ENCODE measurements at regions not wholly inside any gene's neighbourhood (a gene's known extent, or its start where the extent isn't known, plus 50 kb on each side); places are given as distances from the start of the nearest gene placed in this dataset.
"Not testable (repeated sequence)": the region's sequence is repeated elsewhere in the genome, so short reads cannot be mapped to it uniquely, and the experiment has no call there.

DNA sequence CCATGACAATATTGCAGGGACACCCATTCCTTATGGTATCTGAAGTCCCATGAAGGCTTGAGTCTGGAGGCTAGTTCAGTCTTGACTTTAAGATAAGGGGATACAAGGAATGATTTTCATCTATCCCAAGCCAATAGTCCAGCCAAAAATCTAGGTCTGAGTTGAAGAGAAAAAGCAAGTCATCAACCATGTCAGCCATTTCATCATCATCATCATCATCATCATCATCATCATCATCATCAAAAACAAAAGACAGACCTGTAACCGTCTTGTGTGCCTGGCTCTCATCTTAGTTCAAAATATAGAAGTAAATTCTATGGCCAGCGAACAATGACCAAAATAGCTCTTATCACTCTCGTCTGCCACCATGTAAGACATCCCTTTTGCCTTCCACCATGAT, 59.5 kb upstream of the FAM90A26 start:
- not testable (repeated sequence) for DNase-seq (ENCODE audit: low read depth in 2 of 3, low spot score in 1 of 3)

GRCh38 chr4:9103148-9103524, 67.1 kb upstream of the FAM90A26 start:
- not testable (repeated sequence) for DNase-seq (ENCODE audit: low read depth in 2 of 3, low spot score in 1 of 3)

GRCh38 chr4:9102471-9103147, 67.6 kb upstream of the FAM90A26 start:
- DNase-seq (ENCODE audit: low read depth in 2 of 3, low spot score in 1 of 3), result not testable (repeated sequence)

DNA sequence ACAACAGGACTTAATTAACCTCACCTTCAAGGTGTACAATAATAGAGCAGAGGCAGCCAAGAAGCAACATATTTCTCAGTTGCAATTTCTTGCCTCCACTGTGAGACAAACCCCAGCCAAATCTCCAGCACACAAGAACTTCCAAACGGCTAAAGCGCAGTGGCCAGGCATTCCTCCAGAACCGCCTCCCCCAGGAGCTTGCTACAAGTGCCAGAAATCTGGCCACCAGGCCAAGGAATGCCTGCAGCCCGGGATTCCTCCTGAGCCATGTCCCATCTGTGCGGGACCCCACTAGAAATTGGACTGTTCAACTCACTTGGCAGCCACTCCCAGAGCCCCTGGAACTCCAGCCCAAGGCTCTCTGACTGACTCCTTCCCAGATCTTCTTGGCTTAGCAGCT, 73.9 kb upstream of the FAM90A26 start:
- DNase-seq (ENCODE audit: low read depth in 2 of 3, low spot score in 1 of 3), result not testable (repeated sequence)

- DNase-seq (ENCODE audit: low read depth in 2 of 3, low spot score in 1 of 3), result not testable (repeated sequence)
Measured at GRCh38 chr4:9078796-9079195, 91.4 kb upstream of the FAM90A26 start.

DNA sequence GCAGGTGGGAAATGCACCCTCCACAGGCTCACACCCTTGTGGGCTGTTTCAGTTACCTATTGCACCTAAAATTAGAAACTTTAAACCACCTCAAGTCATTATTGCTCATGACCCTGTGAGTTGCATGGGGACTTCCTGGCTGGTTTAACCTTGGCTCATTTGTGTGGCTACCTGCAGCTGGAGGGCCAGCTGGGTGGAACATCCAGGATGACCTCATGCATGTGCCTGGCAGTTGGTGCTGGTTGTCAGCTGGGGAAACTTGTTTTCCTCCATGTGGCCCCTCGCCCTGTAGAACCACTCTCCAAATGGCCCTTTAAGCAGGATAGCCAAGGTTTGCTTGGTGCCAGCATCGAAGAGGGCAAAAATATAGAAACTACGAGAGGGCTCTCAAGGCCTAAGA, 93.2 kb upstream of the FAM90A26 start:
- DNase-seq (ENCODE audit: low read depth in 2 of 3, low spot score in 1 of 3), result not testable (repeated sequence)

- DNase-seq (ENCODE audit: low read depth in 2 of 3, low spot score in 1 of 3), result not testable (repeated sequence)
Measured at GRCh38 chr4:9076486-9076885, 93.7 kb upstream of the FAM90A26 start.

DNA sequence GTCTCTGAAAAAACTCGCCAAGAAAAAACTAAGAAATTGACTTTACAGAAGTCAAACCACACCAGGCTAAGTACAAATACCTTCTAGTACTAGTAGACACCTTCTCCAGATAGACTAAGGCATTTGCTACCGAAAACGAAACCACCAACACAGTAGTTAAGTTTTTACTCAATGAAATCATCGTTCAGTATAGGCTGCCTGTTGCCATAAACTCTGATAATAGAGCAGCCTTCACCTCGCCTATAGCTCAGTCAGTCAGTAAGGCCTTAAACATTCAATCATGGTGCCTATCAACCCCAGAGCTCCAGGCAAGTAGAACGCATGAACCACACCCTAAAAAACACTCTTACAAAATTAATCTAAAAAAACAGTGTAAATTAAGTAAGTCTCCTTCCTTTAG, 96.8 kb upstream of the FAM90A26 start:
- not testable (repeated sequence) for DNase-seq (ENCODE audit: low read depth in 2 of 3, low spot score in 1 of 3)

DNA sequence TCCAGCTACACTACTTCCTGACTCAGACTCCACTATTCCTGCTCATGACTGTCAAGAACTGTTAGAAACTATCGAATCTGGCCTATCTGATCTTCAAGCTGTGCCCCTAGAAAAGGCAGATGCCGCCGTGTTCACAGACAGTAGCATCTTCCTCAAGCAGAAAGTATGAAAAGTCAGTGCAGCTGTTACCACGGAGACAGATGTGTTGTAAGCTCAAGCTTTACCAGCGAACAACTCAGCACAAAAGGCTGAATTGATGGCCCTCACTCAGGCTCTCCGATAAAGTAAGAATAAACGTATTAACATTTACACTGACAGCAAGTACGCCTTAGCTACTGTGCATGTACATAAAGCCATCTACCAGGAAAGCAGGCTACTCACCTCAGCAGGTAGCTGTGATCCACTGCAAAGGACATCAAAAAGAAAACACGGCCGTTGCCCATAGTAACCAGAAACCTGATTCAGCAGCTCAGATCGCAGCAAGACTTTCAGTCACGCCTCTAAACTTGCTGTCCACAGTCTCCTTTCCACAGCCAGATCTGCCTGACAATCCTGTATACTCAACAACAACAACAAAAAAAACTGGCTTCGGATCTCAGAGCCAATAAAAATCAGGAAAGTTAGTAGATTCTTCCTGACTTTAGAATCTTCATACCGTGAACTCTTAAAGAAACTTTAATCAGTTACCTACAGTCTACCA, 97.5 kb upstream of the FAM90A26 start:
- not testable (repeated sequence) for DNase-seq (ENCODE audit: low read depth in 2 of 3, low spot score in 1 of 3)

- not testable (repeated sequence) for DNase-seq (ENCODE audit: low read depth in 2 of 3, low spot score in 1 of 3)
Measured at GRCh38 chr4:9067923-9068322, 102.3 kb upstream of the FAM90A26 start.

DNA sequence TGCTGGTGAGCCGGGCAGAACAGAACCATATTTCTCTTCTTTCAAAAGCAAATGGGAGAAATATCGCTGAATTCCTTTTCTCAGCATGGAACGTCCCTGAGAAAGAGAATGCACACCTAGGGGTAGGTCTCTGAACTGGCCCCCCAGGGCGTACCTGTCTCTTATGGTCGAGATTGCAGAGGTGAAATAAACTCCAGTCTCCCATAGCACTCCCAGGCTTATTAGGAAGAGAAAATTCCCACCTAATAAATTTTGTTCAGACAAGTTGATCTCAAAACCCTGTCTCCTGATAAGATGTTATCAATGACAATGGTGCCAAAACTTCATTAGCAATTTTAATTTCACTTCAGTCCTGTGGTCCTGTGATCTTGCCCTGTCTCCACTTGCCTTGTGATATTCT, 106.6 kb upstream of the FAM90A26 start:
- not testable (repeated sequence) for DNase-seq (ENCODE audit: low read depth in 2 of 3, low spot score in 1 of 3)

GRCh38 chr4:9024866-9025265, 145.3 kb upstream of the FAM90A26 start:
- DNase-seq (ENCODE audit: low read depth in 2 of 3, low spot score in 1 of 3), result not testable (repeated sequence)

DNA sequence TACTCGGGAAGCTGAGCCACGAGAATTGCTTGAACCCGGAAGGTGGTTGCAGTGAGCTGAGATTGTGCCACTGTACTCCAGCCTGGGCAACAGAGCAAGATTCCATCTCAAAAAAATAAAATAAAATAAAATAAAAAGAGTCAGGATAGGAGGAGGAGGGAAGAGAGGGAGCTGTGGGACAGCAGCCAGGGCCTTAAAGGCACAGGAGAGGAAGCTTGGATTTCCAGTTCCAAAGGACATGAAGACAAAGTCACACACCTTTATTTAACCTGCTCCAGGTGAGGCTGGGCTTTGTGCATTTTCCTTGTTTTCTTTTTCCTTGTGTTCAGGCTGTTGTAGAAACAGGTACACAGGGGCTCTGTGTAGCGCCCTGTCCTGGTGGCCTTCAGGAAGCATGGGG, 138.2 kb upstream of the HMX1 start:
- not testable (repeated sequence) for DNase-seq (ENCODE audit: low read depth in 2 of 3, low spot score in 1 of 3)

DNA sequence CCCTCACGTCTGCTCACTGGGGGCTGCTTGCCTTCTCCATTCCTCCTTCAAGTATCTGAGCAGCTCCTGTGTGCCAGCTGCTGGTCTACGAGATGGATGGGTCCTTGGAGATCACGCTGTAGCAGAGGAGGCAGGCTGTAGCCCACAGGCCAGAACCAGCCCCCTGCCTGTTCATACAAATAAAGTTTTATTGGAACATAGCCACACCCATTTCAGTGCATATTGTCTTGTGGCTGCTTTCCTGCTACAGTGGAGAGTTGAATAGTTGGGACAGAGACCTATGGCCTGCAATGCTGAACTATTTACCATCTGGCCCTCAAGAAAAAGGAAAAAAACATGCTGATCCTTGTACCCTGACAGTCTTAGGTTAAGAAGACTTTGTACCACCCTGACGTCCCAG, 136.8 kb upstream of the HMX1 start:
- not testable (repeated sequence) for DNase-seq (ENCODE audit: low read depth in 2 of 3, low spot score in 1 of 3)

DNA sequence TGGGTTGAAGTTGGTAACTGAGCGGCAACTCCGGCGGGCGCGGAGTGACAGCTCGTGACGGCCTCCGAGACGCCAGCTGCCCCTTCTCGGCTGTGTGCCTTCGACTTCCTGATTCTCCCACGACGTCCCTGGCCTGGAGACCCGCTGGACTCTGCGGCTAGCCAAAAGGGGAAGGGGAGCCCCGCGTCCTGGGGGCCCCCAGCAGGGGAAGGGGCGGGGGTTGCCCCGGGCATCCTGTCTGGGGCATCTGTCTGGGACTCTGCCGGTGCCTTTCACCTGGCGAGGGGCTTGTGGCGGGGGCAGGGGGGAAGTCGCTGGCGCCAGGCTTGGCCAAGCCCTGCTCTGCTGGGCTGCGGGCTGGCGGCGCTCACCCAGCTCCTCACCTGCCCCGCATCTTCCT, 129.5 kb upstream of the HMX1 start:
- not testable (repeated sequence) for DNase-seq (ENCODE audit: low read depth in 2 of 3, low spot score in 1 of 3)

- peak; percentile 15 to 41 (median 36) for DNase-seq (ENCODE audit: low read depth in 2 of 3, low spot score in 1 of 3)
Measured at GRCh38 chr4:9000505-9001001, 128.9 kb upstream of the HMX1 start.

GRCh38 chr4:8992981-8993380, 121.3 kb upstream of the HMX1 start:
- not testable (repeated sequence) for DNase-seq (ENCODE audit: low read depth in 2 of 3, low spot score in 1 of 3)

GRCh38 chr4:8991449-8991848, 119.8 kb upstream of the HMX1 start:
- not testable (repeated sequence) for DNase-seq (ENCODE audit: low read depth in 2 of 3, low spot score in 1 of 3)

GRCh38 chr4:8990341-8990740, 118.7 kb upstream of the HMX1 start:
- not testable (repeated sequence) for DNase-seq (ENCODE audit: low read depth in 2 of 3, low spot score in 1 of 3)

DNA sequence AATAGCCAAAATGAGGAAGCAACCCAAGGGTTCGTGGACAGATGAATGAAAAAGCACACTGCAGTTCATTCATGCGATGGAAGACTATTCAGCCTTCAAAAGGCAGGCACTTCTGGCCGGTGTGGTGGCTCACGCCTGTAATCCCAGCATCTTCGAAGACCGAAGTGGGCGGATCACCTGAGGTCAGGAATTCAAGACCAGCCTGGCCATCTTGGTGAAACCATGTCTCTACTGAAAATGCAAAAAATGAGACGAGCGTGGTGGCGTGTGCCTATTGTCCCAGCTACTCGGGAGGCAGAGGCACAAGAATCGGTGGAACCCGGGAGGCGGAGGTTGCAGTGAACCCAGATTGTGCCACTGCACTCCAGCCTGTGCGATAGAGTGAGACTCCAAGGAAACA, 114.1 kb upstream of the HMX1 start:
- DNase-seq (ENCODE audit: low read depth in 2 of 3, low spot score in 1 of 3), result not testable (repeated sequence)

DNA sequence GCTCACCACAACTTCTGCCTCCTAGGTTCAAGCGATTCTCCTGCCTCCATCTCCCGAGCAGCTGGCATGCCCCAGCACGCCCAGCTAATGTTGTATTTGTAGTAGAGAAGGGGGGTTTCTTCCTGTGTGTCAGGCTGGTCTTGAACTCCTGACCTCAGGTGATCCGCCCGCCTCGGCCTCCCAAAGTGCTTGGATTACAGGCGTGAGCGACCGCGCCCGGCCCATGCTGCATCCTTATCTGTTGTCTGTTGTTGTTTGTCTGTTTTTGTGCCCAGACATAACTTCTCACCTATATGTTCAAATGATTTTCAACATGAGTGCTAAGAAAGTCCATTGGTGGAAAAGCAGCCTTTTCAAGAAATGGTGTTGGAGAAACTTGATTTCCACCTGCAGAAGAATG, 113.0 kb upstream of the HMX1 start:
- not testable (repeated sequence) for DNase-seq (ENCODE audit: low read depth in 2 of 3, low spot score in 1 of 3)

- not testable (repeated sequence) for DNase-seq (ENCODE audit: low read depth in 2 of 3, low spot score in 1 of 3)
Measured at GRCh38 chr4:8983921-8984320, 112.3 kb upstream of the HMX1 start.
